PC-3 (cell line): ENCODE measurements at regions not wholly inside any gene's neighbourhood (a gene's known extent, or its start where the extent isn't known, plus 50 kb on each side); places are given as distances from the start of the nearest gene placed in this dataset.

ENCODE experiments used
- ATAC-seq: fragments of 200-7000 bp; cut with Tn5 transposase; 2 replicates; pipeline ENCODE4 v1.9.1; 2020; ENCODE audit warnings: mild to moderate bottlenecking, moderate library complexity
- BruUV-seq: library from RNA; stranded (reverse); fragments of 400-500 nt; replicated peaks from 2 replicates; lab custom pipeline; 2021; lab: Mats Ljungman, UMichigan
- CTCF ChIA-PET: fragments of 300-600 bp; sonication (Branson Sonifier 250); formaldehyde crosslinking; loops from one replicate; lab custom pipeline; 2022; ENCODE audit warnings: antibody characterized with exemption; lab: Charles Lee
- POLR2A ChIA-PET: fragments of 300-600 bp; sonication (Branson Sonifier 250); formaldehyde crosslinking; loops from one replicate; lab custom pipeline; 2022; ENCODE audit warnings: antibody characterized with exemption; ENCODE audit not compliant: unreplicated experiment; lab: Charles Lee
- DNase-seq: peaks from one replicate; pipeline ENCODE4 v3.0.0-alpha.2; 2015
- H2AFZ ChIP-seq: fragments of 300-600 bp; sonication (generic); 2 replicates; pipeline ENCODE4 v1.6.0; 2016; ENCODE audit warnings: antibody characterized with exemption, low read length
- H3F3A ChIP-seq: fragments of 300-600 bp; sonication (generic); one replicate; pipeline ENCODE4 v1.6.0; 2017; ENCODE audit warnings: antibody characterized with exemption, low read length, control low read depth, mild to moderate bottlenecking; ENCODE audit not compliant: unreplicated experiment
- H3K27ac ChIP-seq: fragments of 300-600 bp; sonication (generic); 2 replicates; pipeline ENCODE4 v1.5.1; 2016; ENCODE audit warnings: mild to moderate bottlenecking, low read length
- H3K27me3 ChIP-seq: fragments of 300-600 bp; sonication (generic); 2 replicates; pipeline ENCODE4 v1.6.1; 2016; ENCODE audit warnings: low read length, mixed read lengths
- H3K36me3 ChIP-seq: fragments of 300-600 bp; sonication (generic); 2 replicates; pipeline ENCODE4 v1.6.1; 2016; ENCODE audit warnings: low read depth, mixed run types, low read length, mixed read lengths
- H3K4me1 ChIP-seq: fragments of 300-600 bp; sonication (generic); 2 replicates; pipeline ENCODE4 v1.5.1; 2016; ENCODE audit warnings: low read length; ENCODE audit not compliant: insufficient read depth
- H3K4me2 ChIP-seq: fragments of 300-600 bp; sonication (generic); 2 replicates; pipeline ENCODE4 v1.6.0; 2016; ENCODE audit warnings: low read length
- H3K4me3 ChIP-seq: fragments of 300-600 bp; sonication (generic); 2 replicates; pipeline ENCODE4 v1.5.1; 2016; ENCODE audit warnings: mild to moderate bottlenecking, low read length, mixed read lengths
- H3K79me2 ChIP-seq: fragments of 300-600 bp; sonication (generic); 2 replicates; pipeline ENCODE4 v1.6.1; 2017; ENCODE audit warnings: low read length, mixed read lengths
- H3K9ac ChIP-seq: fragments of 300-600 bp; sonication (generic); 2 replicates; pipeline ENCODE4 v1.6.0; 2016; ENCODE audit warnings: mild to moderate bottlenecking, low read length
- H3K9me2 ChIP-seq: fragments of 300-600 bp; sonication (generic); replicated peaks from 2 replicates; pipeline ENCODE4 v1.6.1; 2016; ENCODE audit warnings: mixed run types, low read length, mixed read lengths
- H3K9me3 ChIP-seq: fragments of 300-600 bp; sonication (generic); 2 replicates; pipeline ENCODE4 v1.6.1; 2016; ENCODE audit warnings: low read length, mixed read lengths
- H4K20me1 ChIP-seq: fragments of 300-600 bp; sonication (generic); 2 replicates; pipeline ENCODE4 v1.6.1; 2016; ENCODE audit warnings: low read length, mixed read lengths
- EZH2 ChIP-seq: fragments of 300-600 bp; sonication (generic); IDR thresholded peaks from one replicate; pipeline ENCODE4 v1.6.1; 2017; ENCODE audit warnings: antibody characterized with exemption, mild to moderate bottlenecking, low read length; ENCODE audit not compliant: unreplicated experiment
- EZH2phosphoT487 ChIP-seq: fragments of 300-600 bp; sonication (generic); IDR thresholded peaks from 2 replicates; pipeline ENCODE4 v1.6.1; 2018; ENCODE audit warnings: mild to moderate bottlenecking, antibody characterized with exemption, low read length, borderline replicate concordance
- intact Hi-C: fragments of 100-400 bp; cut with micrococcal nuclease; formaldehyde crosslinking; loops from 2 replicates; pipeline ENCODE4 v1.9.0; 2023
- TF ChIP-seq, protein P1 (sequence below): fragments of 300-600 bp; sonication (generic); conservative IDR thresholded peaks from 2 replicates; pipeline ENCODE4 v1.5.1; 2017; ENCODE audit warnings: antibody characterized with exemption, low read depth, mild to moderate bottlenecking, low read length

GRCh38 chr4:144300616-144301015 is 160.1 kb upstream of the GYPA start:
- Histone ChIP-seq H3K36me3 (no peaks in the 10 kb centered on the region), H3K4me2 (no peak overlapping the region), H2AFZ (no peak overlapping the region), H3K4me1 (no peaks in the 10 kb centered on the region), H3K9me3 (no peaks in the 10 kb centered on the region), H3K27ac (no peak overlapping the region), H3K9me2 (no peaks in the 10 kb centered on the region), H3K27me3 (no peaks in the 10 kb centered on the region), H3K4me3 (no peak overlapping the region), H3F3A (no peaks in the 10 kb centered on the region), H3K9ac (no peak overlapping the region), H3K79me2 (no peaks in the 10 kb centered on the region), H4K20me1 (no peaks in the 10 kb centered on the region)
- ATAC-seq (no peak), DNase-seq (no peak)
- TF ChIP-seq, protein P1, sequence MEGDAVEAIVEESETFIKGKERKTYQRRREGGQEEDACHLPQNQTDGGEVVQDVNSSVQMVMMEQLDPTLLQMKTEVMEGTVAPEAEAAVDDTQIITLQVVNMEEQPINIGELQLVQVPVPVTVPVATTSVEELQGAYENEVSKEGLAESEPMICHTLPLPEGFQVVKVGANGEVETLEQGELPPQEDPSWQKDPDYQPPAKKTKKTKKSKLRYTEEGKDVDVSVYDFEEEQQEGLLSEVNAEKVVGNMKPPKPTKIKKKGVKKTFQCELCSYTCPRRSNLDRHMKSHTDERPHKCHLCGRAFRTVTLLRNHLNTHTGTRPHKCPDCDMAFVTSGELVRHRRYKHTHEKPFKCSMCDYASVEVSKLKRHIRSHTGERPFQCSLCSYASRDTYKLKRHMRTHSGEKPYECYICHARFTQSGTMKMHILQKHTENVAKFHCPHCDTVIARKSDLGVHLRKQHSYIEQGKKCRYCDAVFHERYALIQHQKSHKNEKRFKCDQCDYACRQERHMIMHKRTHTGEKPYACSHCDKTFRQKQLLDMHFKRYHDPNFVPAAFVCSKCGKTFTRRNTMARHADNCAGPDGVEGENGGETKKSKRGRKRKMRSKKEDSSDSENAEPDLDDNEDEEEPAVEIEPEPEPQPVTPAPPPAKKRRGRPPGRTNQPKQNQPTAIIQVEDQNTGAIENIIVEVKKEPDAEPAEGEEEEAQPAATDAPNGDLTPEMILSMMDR, result no peak
- TF ChIP-seq EZH2 (no peak), EZH2phosphoT487 (no peak)
- CTCF ChIA-PET, result no interaction called here
- no TSS peak for BruUV-seq
- POLR2A ChIA-PET, result no interaction called here
- intact Hi-C loops, result no loop called here

- H3K9ac ChIP-seq, result no peak overlapping the region
- DNase-seq, result no peak
- no peaks in the 10 kb centered on the region for H3K79me2 ChIP-seq
- H4K20me1 ChIP-seq, result no peaks in the 10 kb centered on the region
- no peaks in the 10 kb centered on the region for H3K27me3 ChIP-seq
- H3K4me2 ChIP-seq, result no peak overlapping the region
- ATAC-seq, result no peak
- H3K36me3 ChIP-seq, result no peaks in the 10 kb centered on the region
- no peaks in the 10 kb centered on the region for H3K9me2 ChIP-seq
- no peak overlapping the region for H2AFZ ChIP-seq
- POLR2A ChIA-PET, result no interaction called here
- CTCF ChIA-PET, result no interaction called here
- H3F3A ChIP-seq, result no peaks in the 10 kb centered on the region
- H3K9me3 ChIP-seq, result no peaks in the 10 kb centered on the region
- no peak overlapping the region for H3K27ac ChIP-seq
- intact Hi-C loops, result no loop called here
- H3K4me1 ChIP-seq, result no peaks in the 10 kb centered on the region
- no peak overlapping the region for H3K4me3 ChIP-seq
- BruUV-seq, result no TSS peak
- TF ChIP-seq, protein P1, result no peak
- TF ChIP-seq EZH2 (no peak), EZH2phosphoT487 (no peak)
These were observed 162.4 kb upstream of the GYPA start for GRCh38 chr4:144302704-144303536.

- ChIA-PET POLR2A (no interaction called here), CTCF (no interaction called here)
- DNase-seq, result no peak
- Histone ChIP-seq H3K36me3 (no peaks in the 10 kb centered on the region), H3K79me2 (no peaks in the 10 kb centered on the region), H3K9me3 (no peaks in the 10 kb centered on the region), H3K9ac (no peak overlapping the region), H3K4me3 (no peak overlapping the region), H4K20me1 (no peaks in the 10 kb centered on the region), H3F3A (no peaks in the 10 kb centered on the region), H2AFZ (no peak overlapping the region), H3K27me3 (no peaks in the 10 kb centered on the region), H3K9me2 (no peaks in the 10 kb centered on the region), H3K4me2 (no peak overlapping the region), H3K27ac (no peak overlapping the region), H3K4me1 (no peaks in the 10 kb centered on the region)
- ATAC-seq, result no peak
- intact Hi-C loops, result no loop called here
- BruUV-seq, result no TSS peak
- TF ChIP-seq, protein P1, result no peak
- TF ChIP-seq EZH2phosphoT487 (no peak), EZH2 (no peak)
These were observed 163.5 kb upstream of the GYPA start for GRCh38 chr4:144304025-144304424.
